ENCODE measurements at regions not wholly inside any gene's neighbourhood (a gene's known extent, or its start where the extent isn't known, plus 50 kb on each side); places are given as distances from the start of the nearest gene placed in this dataset.
A peak's percentile ranks its signal among the peaks of the same experiment; 100 is the strongest.
"Not testable (repeated sequence)": the region's sequence is repeated elsewhere in the genome, so short reads cannot be mapped to it uniquely, and the experiment has no call there.

DNA sequence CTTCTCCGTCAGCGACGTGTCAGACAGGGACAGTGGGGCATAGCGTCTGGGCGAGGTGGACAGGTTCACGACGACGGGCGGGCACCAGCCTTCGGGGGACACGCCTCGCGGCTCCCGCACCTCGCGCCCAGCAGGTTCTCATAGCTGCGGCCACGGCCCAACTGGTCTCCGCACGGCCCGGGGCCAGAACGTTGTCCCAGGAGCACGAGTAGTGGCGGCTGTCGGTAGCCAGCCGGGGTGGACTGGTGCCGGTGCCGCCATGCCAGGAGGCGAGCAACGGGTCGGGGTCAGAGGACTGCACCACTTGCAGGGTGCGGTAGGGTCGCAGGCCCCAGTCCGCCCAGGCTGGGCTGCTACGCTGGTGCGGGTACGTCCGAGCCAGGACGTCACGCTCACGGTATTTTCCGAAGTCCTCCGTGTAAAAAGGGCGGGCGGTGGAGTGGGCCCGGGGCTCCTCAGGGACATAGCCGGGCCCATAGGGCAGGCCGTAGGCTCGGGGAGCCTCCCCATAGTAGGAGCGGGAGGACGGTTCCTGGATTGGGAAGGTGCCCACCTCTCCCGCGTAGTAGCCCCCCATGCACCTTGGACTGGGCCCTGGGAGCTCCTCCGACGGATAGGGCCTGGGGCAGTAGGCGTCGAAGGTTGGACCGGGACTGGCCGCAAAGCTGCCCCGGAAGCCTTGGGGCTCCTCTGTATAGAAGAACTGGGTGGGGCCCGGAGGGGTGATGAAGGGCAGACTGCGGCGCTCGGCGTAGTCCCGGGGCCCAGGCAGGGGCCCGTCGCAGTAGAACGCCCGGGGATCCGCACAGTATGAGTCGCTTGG is 301.2 kb downstream of the CCDC74A start:
- not testable (repeated sequence) for DNase-seq

DNA sequence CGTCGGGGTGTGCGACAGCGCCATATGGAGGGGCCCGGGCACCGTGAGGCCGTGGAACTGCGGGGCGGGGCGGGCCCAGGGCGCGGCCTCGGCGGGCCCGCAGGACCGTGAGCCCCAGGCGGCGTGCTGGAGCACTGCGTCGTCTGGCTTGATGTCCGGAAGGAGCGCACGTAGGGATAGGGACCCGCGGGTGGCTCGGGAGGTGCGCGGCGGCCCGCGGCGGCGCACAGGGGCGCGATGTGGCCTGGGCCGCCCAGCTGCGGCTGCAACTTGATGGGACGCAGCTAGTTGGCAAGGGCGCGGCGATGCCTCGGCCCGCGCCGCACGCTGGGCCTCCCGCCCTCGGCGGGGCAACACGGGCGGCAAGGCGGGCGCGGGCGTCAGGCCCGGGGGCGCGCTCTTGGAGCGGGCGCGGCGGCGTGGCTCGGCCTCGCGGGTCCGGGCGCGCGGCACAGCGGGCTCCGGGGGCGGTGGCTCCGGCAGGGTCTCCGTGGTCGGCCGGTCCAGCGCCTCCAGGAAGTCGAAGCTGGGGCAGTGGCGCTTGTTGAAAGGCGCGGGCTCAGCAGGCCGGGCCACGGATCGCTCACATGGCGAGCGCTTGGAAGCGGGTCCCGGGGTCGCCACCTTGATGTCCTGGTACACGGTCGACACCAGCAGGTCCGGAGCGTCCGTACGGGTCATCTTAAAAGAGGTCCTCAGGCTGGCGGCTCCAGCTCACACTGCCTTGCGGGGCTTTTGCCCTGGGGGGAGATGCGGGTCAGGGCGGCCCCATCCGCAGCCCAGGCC is 302.0 kb downstream of the CCDC74A start:
- DNase-seq, result not testable (repeated sequence)

DNA sequence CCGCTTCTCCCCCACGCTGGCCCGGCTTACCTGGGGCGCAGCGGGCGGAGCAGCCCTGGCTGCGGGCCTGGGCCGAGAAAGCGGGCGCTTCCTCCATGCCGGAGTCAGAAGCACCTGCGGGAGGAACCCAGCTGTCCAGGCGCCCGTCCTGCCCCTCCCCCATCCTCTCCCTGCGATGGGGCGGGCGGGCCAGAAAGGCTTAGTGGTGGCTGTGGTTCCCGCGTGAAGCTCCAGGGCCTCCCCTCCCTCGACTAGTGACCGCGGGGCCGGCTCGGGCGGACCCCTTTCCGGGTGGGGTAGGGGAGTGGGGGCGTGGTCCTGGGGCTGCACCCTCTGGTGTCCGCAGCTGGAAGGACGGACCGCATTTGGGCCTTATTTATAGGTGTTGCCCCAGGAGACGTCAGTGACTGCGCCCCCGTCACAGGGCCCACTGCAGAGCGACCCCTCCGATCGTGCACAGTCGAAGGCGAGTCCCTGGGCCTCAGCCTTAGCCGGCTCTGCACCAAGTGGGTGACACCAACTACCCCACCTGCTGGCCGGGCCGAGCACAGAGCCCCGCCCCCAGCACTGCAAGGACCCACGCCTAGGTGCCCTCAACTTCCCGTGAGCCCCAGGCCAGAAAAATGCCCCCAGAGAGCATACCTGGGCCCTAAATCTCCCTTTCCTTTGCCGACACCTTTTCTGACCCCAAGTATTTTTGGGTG is 302.7 kb downstream of the CCDC74A start:
- not testable (repeated sequence) for DNase-seq

DNA sequence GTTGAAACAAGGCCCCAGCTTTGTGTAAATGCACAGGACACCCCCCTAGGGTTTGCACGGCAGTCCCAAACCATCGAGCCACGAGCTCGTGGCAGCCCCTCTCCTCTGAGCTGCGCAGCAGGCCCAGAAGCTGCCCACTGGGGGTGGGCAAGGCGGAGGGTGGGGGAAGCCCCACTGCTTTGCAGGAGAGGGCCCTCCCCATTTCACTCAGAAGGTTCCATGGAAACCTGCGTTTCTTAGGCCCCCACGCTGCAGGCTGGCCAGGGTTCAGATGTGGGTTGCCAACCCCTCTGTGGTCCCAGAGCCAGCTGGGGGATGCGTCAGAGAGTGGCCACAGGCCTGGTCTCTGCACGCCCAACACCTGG is 303.2 kb downstream of the CCDC74A start:
- DNase-seq, result not testable (repeated sequence)

DNA sequence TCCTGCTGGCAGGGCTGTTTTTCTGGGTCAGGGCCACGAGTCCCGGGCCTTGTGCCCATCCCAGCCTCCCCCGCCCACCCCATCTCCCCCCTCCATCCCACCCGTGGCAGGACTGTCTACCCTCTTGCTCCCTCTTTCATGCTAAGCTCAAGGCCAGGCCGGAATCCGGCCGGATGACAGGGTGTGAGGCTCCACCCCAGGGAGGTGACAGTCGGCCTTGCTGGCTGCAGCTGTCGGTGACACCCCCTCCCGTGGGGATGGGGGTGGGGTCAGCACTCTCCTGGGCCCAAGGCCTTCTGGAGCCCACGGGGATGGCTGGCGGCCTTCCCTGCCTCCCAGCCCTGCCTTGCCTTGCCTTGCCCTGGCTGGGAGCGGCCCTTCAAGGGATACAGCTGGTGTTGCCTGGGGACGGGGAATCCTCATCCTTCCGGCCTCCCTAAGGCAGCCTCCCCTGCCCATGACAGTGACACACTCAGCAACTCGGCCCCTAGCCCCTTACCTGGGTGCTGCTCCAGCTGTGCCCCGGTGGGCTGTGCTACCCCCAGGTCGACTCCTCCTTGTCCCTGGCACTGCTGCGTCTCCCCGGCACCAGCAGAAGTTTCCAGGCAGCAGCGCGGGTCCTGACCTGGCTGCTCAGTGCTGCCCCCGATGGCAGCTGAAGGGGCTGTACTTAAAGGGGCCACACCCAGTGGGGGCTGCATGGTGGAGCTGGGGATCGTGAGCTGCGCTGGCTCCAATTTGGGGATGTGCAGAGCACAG is 303.9 kb downstream of the CCDC74A start:
- peak; percentile 53 for DNase-seq

DNA sequence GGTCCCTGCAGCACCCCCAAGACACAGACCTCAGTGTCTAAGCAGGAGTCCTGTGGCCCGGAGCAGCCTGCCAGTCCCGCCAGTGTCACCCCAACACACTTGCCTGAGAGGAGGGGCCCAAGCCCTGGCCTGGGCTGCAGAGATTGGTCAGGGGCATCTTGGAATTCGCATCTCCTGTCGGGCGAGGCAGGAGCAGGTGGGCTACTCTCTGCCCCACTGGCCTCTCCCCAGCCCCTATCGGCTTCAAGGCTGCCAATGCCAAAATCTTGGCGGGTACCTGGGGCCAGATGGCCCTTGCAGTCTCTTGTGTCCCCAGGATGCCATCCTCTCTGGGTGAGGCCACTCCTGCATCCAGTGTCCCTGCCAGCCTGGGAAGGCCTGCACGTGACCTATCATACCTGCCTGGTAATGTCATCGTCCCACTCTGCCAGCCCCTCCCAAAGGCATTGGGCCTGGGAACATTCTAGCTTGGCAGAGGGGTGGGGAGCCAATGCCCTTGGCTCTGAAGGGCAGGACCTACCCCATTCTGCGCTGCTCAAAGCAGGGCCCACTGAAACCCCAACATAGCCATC is 304.6 kb downstream of the CCDC74A start:
- DNase-seq, result not testable (repeated sequence)

DNA sequence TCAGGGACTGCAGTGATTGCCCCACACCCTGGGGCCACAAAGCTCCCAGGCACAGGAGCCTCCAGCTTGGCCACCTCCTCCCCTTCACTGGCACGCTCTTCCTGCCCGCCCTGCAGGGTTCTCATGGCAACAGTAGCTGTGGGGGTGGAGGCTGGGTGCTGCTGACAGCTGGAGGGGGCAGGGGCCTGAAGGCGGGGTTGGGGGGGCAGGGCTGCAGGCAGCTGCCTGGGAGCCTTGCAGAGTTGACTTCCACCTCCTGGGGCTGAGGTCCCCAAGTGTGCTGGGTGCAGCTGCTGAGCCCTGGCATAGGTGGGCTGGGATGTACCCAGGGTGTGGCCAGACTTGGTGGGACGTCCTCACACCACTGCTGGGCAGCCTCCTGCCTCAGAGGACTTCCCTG is 305.2 kb downstream of the CCDC74A start:
- not testable (repeated sequence) for DNase-seq

DNA sequence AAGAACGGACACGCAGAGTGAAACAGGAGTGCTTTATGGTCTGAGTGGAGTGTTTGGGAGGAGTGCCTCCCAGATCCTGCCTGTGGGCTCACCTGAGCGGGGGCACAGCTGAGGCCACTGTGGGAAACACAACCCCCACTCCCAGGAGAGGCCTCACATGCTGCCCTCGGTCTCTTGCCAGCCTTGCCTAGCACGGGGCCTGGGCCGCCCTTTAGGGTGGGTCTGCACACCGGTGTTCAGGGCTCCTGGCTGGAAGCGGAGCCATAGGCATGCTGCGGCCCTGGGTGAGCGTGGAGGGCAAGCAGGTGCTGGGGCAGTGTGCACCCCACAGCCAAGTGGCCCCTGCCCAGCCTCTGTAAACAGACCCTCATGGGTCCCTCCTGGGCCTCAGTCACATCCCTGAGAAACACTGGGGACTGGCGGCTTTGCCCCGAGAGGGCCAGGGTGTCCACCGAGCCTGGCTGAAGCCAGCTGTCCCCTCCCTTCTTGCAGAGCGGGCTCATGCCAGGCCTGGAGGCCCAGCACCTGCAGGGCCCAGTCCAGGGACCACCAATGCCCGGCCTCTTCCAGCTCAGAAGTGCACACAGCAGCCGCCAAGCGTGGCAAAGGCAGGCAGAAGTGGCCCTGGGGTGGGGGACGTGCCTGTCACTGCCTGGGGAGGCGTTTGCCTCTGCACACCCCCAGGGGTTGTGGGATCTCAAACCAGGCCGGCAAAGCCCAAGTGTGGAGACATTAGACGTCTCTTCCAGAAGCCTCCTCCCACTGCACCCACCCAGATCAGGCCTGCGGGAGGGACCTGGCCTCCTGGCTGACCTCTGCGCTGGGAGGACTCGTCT is 305.9 kb downstream of the CCDC74A start:
- DNase-seq, result not testable (repeated sequence)

DNA sequence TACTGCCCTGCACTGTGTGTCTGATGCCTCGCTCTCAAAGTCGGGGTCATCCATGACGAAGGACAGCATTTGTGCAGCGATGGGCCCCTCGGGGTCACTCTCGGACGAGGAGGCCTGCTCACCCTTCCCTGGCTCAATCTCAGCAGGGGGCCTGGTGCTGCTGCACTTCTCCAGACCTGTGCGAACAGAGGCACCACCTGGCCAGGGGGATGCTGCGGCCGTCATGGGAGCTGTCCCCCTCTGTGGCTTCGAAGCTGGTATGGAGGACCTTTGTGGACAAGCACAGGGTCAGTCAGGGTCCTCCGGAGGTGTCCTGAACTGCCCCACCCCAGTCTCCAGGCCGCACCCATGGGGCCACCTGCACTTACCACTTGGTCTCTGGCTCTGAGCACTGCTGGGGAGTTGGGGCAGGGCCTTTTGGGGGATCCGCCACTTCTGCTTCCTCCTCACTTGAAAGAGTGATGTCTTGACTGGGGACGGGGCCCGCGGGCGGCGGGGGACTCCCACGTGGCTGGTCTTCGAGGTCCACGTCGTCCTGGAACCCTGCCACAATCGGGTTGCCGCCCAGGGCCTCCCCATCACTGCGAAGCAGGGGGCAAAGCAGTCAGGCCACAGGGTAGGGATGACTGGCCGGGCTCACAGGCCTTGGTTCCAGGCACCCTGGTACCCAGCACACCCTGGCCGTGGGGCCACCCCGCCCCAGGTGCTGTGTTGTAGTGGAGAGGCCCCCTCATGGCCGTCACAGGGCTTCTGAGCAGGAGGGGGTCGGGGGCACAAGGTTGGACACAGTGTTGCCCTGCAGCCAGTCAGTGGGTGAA is 306.7 kb downstream of the CCDC74A start:
- DNase-seq, result not testable (repeated sequence)

DNA sequence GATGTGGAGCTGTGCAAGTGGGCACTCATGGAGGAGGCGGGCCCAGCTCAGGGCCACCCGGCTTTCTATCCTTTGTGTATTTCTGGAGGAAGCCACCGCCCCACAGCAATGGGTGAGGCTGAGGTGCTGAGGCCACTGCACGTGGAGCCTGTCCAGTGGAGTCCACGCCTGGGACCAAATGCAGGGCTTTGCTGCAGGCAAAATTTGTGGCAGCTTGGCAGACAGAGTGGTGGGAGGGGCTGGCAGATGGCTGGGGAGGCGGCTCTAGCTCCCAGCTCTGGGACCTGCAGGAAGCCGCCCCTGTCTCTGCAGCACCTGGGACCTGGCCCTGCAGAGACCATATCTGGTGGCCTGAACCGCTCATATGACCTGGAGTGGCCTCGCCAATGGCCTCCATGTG is 307.3 kb downstream of the CCDC74A start:
- DNase-seq, result not testable (repeated sequence)

DNA sequence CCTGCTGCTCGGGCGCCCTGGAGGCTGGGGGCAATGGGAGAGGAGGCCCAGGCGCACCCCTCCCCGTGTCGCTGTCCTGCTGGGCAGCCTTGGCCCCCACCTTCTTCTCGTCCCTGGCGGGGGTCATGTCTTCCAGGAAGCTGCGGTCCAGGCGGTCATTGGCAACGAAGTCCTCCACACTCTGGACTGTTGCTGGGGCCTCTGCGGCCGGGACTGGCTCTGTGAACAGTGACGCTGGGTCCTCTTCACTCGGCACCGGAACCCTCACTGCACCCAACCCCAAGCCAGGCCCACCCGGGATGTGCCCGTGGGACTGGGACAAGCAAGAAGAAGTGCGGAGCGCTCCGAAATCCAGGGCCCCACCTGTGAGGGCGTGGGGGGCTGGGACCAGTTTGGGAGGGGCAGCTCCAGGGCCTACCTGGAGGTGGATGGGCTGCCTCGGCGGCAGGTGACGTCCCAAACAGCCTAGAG is 308.0 kb downstream of the CCDC74A start:
- no peak for DNase-seq

DNA sequence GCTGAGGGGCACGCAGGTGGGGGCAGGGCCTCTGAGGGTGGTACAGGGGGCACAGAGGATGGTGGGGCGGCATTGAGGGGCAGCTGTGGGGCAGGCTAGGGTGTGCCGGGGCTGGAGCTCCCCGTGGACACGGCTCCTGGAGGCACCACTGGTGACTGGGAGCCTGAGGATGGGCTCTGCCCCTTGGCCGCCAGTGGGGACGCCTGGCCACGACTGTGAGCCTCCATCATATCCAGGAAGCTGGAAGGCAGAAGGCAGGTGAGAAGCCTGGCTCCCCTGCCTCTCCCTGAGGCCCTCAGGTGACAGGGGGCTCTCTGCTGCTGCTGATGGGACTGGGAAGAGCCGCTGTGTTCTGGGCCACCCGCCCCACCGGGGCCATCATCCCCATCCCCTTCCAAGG is 308.4 kb downstream of the CCDC74A start:
- not testable (repeated sequence) for DNase-seq

DNA sequence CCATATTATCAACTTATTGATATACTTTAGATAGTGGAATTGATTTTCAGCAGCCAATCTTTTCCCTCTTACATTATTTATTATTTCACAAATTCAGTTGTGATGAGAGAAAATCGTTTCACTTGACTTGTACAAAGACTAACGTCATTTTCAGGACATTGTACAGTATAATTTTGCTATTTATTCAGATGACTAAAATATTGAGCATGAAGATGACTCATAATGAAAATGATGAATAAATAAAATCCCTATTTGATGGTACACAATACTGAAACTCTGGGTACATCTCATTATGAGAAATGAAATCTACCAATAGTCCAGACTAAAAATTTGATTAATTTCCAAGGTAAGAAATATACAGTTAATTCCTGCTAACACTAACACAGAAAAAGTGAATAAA is 316.4 kb downstream of the CCDC74A start:
- not testable (repeated sequence) for DNase-seq

DNA sequence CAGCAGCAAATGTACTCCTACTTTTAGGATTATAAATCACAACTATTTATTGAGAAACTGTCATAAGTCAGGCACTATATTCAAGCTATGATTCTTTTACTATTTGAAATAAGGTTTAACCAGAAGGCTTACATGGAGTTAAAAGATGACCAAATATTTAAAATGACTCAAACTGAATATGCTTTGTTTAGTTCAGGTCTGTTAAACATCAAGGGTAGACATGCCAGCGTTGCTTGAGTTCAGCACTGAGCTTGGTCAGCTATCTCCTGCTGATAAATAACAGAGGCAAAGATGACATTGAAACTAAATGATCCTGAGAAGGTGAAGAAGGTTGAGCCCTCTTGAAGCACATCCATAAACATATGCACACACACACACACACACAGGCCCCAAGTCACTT is 305.6 kb downstream of the ANKRD30BL start:
- DNase-seq, result not testable (repeated sequence)

DNA sequence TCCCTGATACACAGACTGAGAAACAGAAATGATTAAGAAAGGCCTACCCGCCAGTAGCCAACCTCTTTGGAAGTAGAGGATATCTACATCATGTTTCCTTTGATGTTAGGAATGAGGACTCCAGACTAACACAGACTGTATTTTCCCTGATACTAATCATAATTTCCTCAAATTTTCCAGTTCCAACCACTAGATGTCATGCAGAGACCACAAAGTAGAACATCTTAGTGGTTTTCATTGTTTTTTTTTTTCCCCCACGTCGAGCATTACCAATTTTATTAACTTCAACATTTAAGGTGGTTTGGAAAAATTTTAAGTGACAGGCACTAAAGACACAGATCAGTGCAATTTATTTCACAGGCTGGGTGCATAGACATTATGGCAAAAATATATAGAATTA is 303.6 kb downstream of the ANKRD30BL start:
- not testable (repeated sequence) for DNase-seq

All from 8988T (cell line).